ENCODE measurements at regions not wholly inside any gene's neighbourhood (a gene's known extent, or its start where the extent isn't known, plus 50 kb on each side); places are given as distances from the start of the nearest gene placed in this dataset.

GRCh38 chr1:4071653-4072052 lies 171.6 kb upstream of the C1orf174 start:
- BruUV-seq (replicated peaks) = no TSS peak
- FAIRE-seq (no peak), DNase-seq (ENCODE audit: low read depth, low spot score) (no peak)
- H3K9me3 ChIP-seq (replicated peaks; ENCODE audit: control insufficient read depth, insufficient read depth, low read length) = no peaks in the 10 kb centered on the region
- dilution Hi-C loops (cut with MboI; ENCODE audit: extremely low pct_ligation_motif_present, low sequenced_read_pairs) (no loop called here), intact Hi-C loops (cut with micrococcal nuclease) (no loop called here)
- no peaks in the 10 kb centered on the region for H4K20me1 ChIP-seq (replicated peaks; ENCODE audit: control insufficient read depth, extremely low read depth, insufficient read depth, low read length)
- H3K27me3 ChIP-seq (ENCODE audit: control insufficient read depth in 2 of 2, insufficient read depth in 2 of 2, low read length in 2 of 2) = no peaks in the 10 kb centered on the region
- H3K9ac ChIP-seq (replicated peaks; ENCODE audit: extremely low read depth, insufficient read depth, low read length) = no peak overlapping the region
- H3K79me2 ChIP-seq (ENCODE audit: control insufficient read depth, insufficient read depth, low read length) = no peaks in the 10 kb centered on the region
- TF ChIP-seq GATA2 (IDR thresholded peaks at IDR 0.05; ENCODE audit: insufficient read depth, insufficient read length, low read depth, low read length) (no peak), POLR2A (IDR thresholded peaks at IDR 0.05; ENCODE audit: low read depth, low read length) (no peak), JUN (IDR thresholded peaks at IDR 0.05; ENCODE audit: borderline replicate concordance, insufficient read depth, insufficient read length, low read depth) (no peak), EZH2 (IDR thresholded peaks at IDR 0.05; ENCODE audit: borderline replicate concordance, low read depth, low read length, severe bottlenecking) (no peak), FOS (IDR thresholded peaks at IDR 0.05; ENCODE audit: borderline replicate concordance, insufficient read depth, low read length) (no peak), CTCF (IDR thresholded peaks at IDR 0.05; ENCODE audit: extremely low read depth in 1 of 2, insufficient read depth in 1 of 2, low read depth in 1 of 2, low read length in 2 of 2) (no peak), POLR2AphosphoS5 (IDR thresholded peaks at IDR 0.05; ENCODE audit: insufficient read depth, low read depth, low read length) (no peak), MYC (IDR thresholded peaks at IDR 0.05; ENCODE audit: low read depth, low read length) (no peak)
- TF ChIP-seq, protein P1, sequence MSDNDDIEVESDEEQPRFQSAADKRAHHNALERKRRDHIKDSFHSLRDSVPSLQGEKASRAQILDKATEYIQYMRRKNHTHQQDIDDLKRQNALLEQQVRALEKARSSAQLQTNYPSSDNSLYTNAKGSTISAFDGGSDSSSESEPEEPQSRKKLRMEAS (IDR thresholded peaks at IDR 0.05; ENCODE audit: insufficient read depth, insufficient read length) = no peak
- H3K9me1 ChIP-seq (replicated peaks; ENCODE audit: control insufficient read depth, extremely low read depth, insufficient read depth, low read length) = no peaks in the 10 kb centered on the region
- no peaks in the 10 kb centered on the region for H3K4me1 ChIP-seq (ENCODE audit: control insufficient read depth, extremely low read depth, insufficient read depth, low read length)
- H3K4me2 ChIP-seq (ENCODE audit: insufficient read depth, low read length) = no peak overlapping the region
- H3K27ac ChIP-seq (ENCODE audit: insufficient read depth, low read depth, low read length) = no peak overlapping the region
- H3K4me3 ChIP-seq (replicated peaks in 1 of 3; ENCODE audit: insufficient read depth in 1 of 3, low read depth in 1 of 3, low read length in 3 of 3) = no peak overlapping the region
- CTCF ChIA-PET = no interaction called here
- H2AFZ ChIP-seq (ENCODE audit: low read depth, low read length) = no peak overlapping the region
- POLR2A ChIA-PET = no interaction called here
- H3K36me3 ChIP-seq (ENCODE audit: control insufficient read depth in 2 of 2, extremely low read depth in 1 of 2, insufficient read depth in 2 of 2, low read length in 2 of 2) = no peaks in the 10 kb centered on the region
